ENCODE measurements at regions not wholly inside any gene's neighbourhood (a gene's known extent, or its start where the extent isn't known, plus 50 kb on each side); places are given as distances from the start of the nearest gene placed in this dataset.

DNA sequence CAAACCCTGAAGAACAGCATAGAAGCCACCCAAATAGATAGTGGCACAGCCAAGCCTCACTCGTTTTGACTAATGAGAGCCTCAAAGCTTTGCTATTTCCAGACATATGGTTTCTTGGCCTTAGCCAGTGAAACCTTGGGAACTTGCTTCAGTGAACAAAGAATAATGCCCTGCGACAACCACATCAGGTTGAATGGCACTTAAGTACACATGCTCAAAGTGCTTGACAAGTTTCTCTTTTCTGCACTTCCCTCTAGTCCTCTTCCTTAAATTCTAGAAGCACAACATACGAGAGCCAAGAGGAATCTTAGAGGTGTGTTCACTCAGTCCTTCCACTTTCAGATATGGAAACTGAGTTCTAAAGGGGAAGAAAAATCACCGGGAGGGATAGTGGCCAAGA is 258.3 kb downstream of the HAUS1 start:
- TF ChIP-seq, protein P1, sequence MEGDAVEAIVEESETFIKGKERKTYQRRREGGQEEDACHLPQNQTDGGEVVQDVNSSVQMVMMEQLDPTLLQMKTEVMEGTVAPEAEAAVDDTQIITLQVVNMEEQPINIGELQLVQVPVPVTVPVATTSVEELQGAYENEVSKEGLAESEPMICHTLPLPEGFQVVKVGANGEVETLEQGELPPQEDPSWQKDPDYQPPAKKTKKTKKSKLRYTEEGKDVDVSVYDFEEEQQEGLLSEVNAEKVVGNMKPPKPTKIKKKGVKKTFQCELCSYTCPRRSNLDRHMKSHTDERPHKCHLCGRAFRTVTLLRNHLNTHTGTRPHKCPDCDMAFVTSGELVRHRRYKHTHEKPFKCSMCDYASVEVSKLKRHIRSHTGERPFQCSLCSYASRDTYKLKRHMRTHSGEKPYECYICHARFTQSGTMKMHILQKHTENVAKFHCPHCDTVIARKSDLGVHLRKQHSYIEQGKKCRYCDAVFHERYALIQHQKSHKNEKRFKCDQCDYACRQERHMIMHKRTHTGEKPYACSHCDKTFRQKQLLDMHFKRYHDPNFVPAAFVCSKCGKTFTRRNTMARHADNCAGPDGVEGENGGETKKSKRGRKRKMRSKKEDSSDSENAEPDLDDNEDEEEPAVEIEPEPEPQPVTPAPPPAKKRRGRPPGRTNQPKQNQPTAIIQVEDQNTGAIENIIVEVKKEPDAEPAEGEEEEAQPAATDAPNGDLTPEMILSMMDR (conservative IDR thresholded peaks at IDR 0.05; ENCODE audit: low read depth, low read length), result no peak
- TF ChIP-seq EZH2phosphoT487 (IDR thresholded peaks at IDR 0.05; ENCODE audit: borderline replicate concordance, low read length), result no peak
